Endodermal cell (in vitro differentiated cells): ENCODE measurements at regions not wholly inside any gene's neighbourhood (a gene's known extent, or its start where the extent isn't known, plus 50 kb on each side); places are given as distances from the start of the nearest gene placed in this dataset.

Source experiments
- DNase-seq: peaks from one replicate; pipeline ENCODE4 v3.0.0-alpha.2; 2017
- H3K27ac ChIP-seq: 2 replicates; pipeline ENCODE4 v1.5.1; 2013; ENCODE audit warnings: mild to moderate bottlenecking, low read depth, low read length, moderate library complexity
- H3K27me3 ChIP-seq: 2 replicates; pipeline ENCODE4 v1.6.1; 2013; ENCODE audit warnings: mild to moderate bottlenecking, low read length, moderate library complexity; ENCODE audit not compliant: insufficient read depth, control insufficient read depth, poor library complexity, severe bottlenecking
- H3K36me3 ChIP-seq: 2 replicates; pipeline ENCODE4 v1.7.0; 2013; ENCODE audit warnings: mild to moderate bottlenecking, low read length, moderate library complexity; ENCODE audit not compliant: control insufficient read depth, insufficient read depth
- H3K4me1 ChIP-seq: one replicate; pipeline ENCODE4 v1.7.0; 2013; ENCODE audit warnings: low read length; ENCODE audit not compliant: control insufficient read depth, insufficient read depth
- H3K4me3 ChIP-seq: 2 replicates; pipeline ENCODE4 v1.5.1; 2013; ENCODE audit warnings: mild to moderate bottlenecking, low read length, moderate library complexity
- H3K9ac ChIP-seq: 2 replicates; pipeline ENCODE4 v1.6.1; 2013; ENCODE audit warnings: mild to moderate bottlenecking, low read length, moderate library complexity; ENCODE audit not compliant: poor library complexity, severe bottlenecking; ENCODE audit errors: extremely low read depth
- H3K9me3 ChIP-seq: 2 replicates; pipeline ENCODE4 v1.6.1; 2013; ENCODE audit warnings: mild to moderate bottlenecking, low read length, moderate library complexity; ENCODE audit not compliant: control insufficient read depth
- H3K27ac Mint-ChIP-seq: 2 replicates; pipeline ENCODE4 v1.8.0; 2020; ENCODE audit warnings: mixed read lengths
- H3K27me3 Mint-ChIP-seq: 2 replicates; pipeline ENCODE4 v1.8.0; 2021; ENCODE audit warnings: mild to moderate bottlenecking, mixed read lengths; ENCODE audit not compliant: insufficient read depth
- H3K36me3 Mint-ChIP-seq: 2 replicates; pipeline ENCODE4 v1.8.0; 2020; ENCODE audit warnings: low read depth, mixed read lengths
- H3K4me1 Mint-ChIP-seq: 2 replicates; pipeline ENCODE4 v1.8.0; 2020; ENCODE audit warnings: mixed read lengths
- H3K4me3 Mint-ChIP-seq: 2 replicates; pipeline ENCODE4 v1.8.0; 2020; ENCODE audit warnings: mild to moderate bottlenecking, moderate library complexity, mixed read lengths
- H3K9me3 Mint-ChIP-seq: 2 replicates; pipeline ENCODE4 v1.8.0; 2020; ENCODE audit warnings: mild to moderate bottlenecking, mixed read lengths
- WGBS, 2 experiments: methylation state at CpG; one replicate each; pipeline versions ENCODE4 v1.1.5 to v1.1.7; 2013; ENCODE audit warnings: missing lambda C conversion rate in 2 of 2, mixed read lengths in 1 of 2; ENCODE audit not compliant: insufficient coverage in 1 of 2, insufficient read length in 1 of 2; 5-methylcytosine and 5-hydroxymethylcytosine counted together
- TF ChIP-seq, protein P1 (sequence below): fragments of 200-600 bp; sonication (generic); conservative IDR thresholded peaks from 2 replicates; pipeline ENCODE4 v1.5.0; 2021; ENCODE audit warnings: antibody characterized with exemption, mild to moderate bottlenecking

GRCh38 chr18:47754311-47755101 is 176.0 kb downstream of the SMAD2 start:
- TF ChIP-seq, protein P1, sequence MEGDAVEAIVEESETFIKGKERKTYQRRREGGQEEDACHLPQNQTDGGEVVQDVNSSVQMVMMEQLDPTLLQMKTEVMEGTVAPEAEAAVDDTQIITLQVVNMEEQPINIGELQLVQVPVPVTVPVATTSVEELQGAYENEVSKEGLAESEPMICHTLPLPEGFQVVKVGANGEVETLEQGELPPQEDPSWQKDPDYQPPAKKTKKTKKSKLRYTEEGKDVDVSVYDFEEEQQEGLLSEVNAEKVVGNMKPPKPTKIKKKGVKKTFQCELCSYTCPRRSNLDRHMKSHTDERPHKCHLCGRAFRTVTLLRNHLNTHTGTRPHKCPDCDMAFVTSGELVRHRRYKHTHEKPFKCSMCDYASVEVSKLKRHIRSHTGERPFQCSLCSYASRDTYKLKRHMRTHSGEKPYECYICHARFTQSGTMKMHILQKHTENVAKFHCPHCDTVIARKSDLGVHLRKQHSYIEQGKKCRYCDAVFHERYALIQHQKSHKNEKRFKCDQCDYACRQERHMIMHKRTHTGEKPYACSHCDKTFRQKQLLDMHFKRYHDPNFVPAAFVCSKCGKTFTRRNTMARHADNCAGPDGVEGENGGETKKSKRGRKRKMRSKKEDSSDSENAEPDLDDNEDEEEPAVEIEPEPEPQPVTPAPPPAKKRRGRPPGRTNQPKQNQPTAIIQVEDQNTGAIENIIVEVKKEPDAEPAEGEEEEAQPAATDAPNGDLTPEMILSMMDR = peak; percentile 99
- Histone ChIP-seq H3K27me3 (peaks cover 6% of the 10 kb centered on the region), H3K27ac (no peak overlapping the region), H3K36me3 (no peaks in the 10 kb centered on the region), H3K9ac (no peak overlapping the region), H3K9me3 (no peaks in the 10 kb centered on the region), H3K4me3 (no peak overlapping the region), H3K4me1 (no peaks in the 10 kb centered on the region)
- Mint-ChIP-seq H3K36me3 (no peaks in the 10 kb centered on the region), H3K9me3 (peaks cover 2% of the 10 kb centered on the region), H3K27ac (peak overlapping the region; percentile 26), H3K4me1 (no peaks in the 10 kb centered on the region), H3K27me3 (peaks cover 25% of the 10 kb centered on the region), H3K4me3 (peak overlapping the region; percentile 49)
- peak; percentile 98 for DNase-seq
- WGBS, 2 experiments = 63 to 66% methylated on average over 8 to 28 of the region's 29 CpGs

DNA sequence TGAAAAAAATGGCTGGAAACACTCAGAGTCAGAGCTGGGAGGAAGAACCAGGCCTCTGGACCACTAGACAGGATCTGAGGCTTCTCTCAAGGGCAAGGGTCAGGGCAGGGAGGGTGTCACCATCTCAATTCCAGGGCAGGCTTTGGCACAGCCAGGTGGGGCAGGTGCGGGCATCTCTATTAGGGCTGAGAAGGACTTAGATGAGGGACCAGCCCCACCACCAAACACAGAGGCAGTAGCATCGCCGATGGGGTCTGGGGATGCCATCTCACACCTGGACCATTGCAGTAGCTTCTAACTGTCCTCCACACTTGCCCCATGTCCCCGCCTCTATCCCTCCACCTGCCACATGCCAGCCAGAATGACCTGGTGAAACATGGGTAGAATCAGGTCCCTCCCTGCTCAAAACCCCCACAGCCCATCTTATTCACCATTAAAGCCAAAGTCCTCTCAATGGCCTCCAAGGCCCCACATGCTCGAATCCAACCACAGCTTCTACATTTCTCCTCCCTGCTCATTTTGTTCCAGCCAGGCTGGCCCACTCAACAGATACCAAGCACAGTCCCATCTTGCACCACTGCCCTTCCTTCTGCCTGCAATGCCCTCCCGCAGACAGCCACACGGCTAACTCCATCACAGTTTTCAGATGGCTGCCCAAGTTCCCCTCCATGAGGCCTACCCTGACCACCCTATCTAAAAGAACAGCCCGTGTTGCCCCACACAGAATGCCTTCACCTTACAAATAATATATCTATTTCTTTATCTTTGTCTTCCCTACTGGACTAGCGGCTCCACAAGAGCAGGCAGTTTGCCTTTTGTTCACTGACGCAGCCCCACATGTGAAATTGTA is 177.4 kb downstream of the SMAD2 start:
- peaks cover 16% of the 10 kb centered on the region for H3K27me3 ChIP-seq

GRCh38 chr18:47750889-47751423 is 179.5 kb downstream of the SMAD2 start:
- TF ChIP-seq, protein P1 = no peak
- Histone ChIP-seq H3K27me3 (peaks cover 19% of the 10 kb centered on the region), H3K9me3 (no peaks in the 10 kb centered on the region), H3K4me1 (no peaks in the 10 kb centered on the region), H3K36me3 (no peaks in the 10 kb centered on the region), H3K9ac (no peak overlapping the region), H3K27ac (no peak overlapping the region), H3K4me3 (no peak overlapping the region)
- no peaks in the 10 kb centered on the region for H3K36me3 Mint-ChIP-seq
- peak; percentile 39 for DNase-seq
- H3K27ac Mint-ChIP-seq = no peak overlapping the region
- no peak overlapping the region for H3K4me3 Mint-ChIP-seq
- 92% methylated on average over 8 of the region's 8 CpGs; no CpG with 5 or more reads in 1 of the 2 experiments for WGBS, 2 experiments
- H3K27me3 Mint-ChIP-seq = peaks cover 42% of the 10 kb centered on the region
- no peaks in the 10 kb centered on the region for H3K9me3 Mint-ChIP-seq
- no peaks in the 10 kb centered on the region for H3K4me1 Mint-ChIP-seq

More for the DNA sequence above, 177.4 kb downstream of the SMAD2 start:
- Histone ChIP-seq H3K9ac (no peak overlapping the region), H3K36me3 (no peaks in the 10 kb centered on the region), H3K27ac (no peak overlapping the region), H3K4me1 (no peaks in the 10 kb centered on the region), H3K9me3 (no peaks in the 10 kb centered on the region), H3K4me3 (no peak overlapping the region)
- WGBS, 2 experiments = 90 to 97% methylated on average over 4 to 10 of the region's 10 CpGs
- Mint-ChIP-seq H3K4me1 (no peaks in the 10 kb centered on the region), H3K27ac (no peak overlapping the region), H3K9me3 (no peaks in the 10 kb centered on the region), H3K27me3 (peaks cover 32% of the 10 kb centered on the region), H3K4me3 (no peak overlapping the region), H3K36me3 (no peaks in the 10 kb centered on the region)
- TF ChIP-seq, protein P1 = no peak
- DNase-seq = no peak
